ENCODE measurements at regions not wholly inside any gene's neighbourhood (a gene's known extent, or its start where the extent isn't known, plus 50 kb on each side); places are given as distances from the start of the nearest gene placed in this dataset.

GRCh38 chr7:155363852-155364600 is 66.3 kb downstream of the INSIG1 start:
- TF ChIP-seq CTCF (IDR thresholded peaks at IDR 0.05; ENCODE audit: low read length) (peak; percentile 31), EZH2 (optimal IDR thresholded peaks at IDR 0.05; ENCODE audit: low read depth, low read length) (no peak), EZH2phosphoT487 (IDR thresholded peaks at IDR 0.05; ENCODE audit: low read length) (no peak)

All from MM.1S (cell line).